HG03378 (cell line): ENCODE measurements at regions not wholly inside any gene's neighbourhood (a gene's known extent, or its start where the extent isn't known, plus 50 kb on each side); places are given as distances from the start of the nearest gene placed in this dataset.
A peak's percentile ranks its signal among the peaks of the same experiment; 100 is the strongest.

Experiments
- ATAC-seq: cut with Tn5 transposase; IDR thresholded peaks from one replicate; pipeline ENCODE4 v1.9.1; 2021; ENCODE audit warnings: mild to moderate bottlenecking, moderate library complexity; ENCODE audit not compliant: unreplicated experiment

GRCh38 chr7:130896051-130896881, 162.3 kb upstream of the KLF14 start:
- ATAC-seq, result no peak

GRCh38 chr7:130896898-130897514, 163.0 kb upstream of the KLF14 start:
- ATAC-seq, result peak; percentile 42

- no peak for ATAC-seq
Measured at GRCh38 chr7:130897515-130898419, 163.8 kb upstream of the KLF14 start.

GRCh38 chr7:130899071-130899560, 165.1 kb upstream of the KLF14 start:
- no peak for ATAC-seq

- no peak for ATAC-seq
Measured at GRCh38 chr7:130899638-130900401, 165.8 kb upstream of the KLF14 start.

DNA sequence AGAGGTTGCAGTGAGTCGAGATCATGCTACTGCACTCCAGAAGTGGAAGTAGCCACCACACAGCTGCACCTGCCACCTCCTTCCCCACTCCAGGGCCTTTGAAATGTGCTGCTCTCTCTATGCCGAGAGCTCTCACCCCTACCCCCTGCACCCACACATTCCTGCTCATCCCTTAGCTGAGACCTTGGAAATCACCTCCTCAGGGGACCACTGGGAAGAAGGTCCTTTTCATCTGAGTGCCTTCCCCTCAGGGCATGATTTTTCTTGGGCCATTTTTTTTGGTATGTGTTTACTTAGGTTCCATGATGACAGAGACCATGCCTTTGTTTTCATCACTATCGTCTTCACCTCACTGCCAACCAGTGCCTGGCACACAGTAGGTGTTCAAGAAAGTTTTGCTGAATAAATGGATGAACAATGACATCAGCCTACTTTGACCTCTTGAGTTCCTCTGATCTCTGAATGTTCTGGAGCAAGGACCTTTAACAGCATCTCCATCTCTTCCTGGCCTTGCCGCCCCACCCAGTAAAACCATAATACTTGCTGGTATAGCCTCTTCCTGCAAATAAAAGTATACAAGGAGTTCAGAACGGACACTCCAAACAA, 166.6 kb upstream of the KLF14 start:
- no peak for ATAC-seq

GRCh38 chr7:130901209-130901783, 167.3 kb upstream of the KLF14 start:
- ATAC-seq, result no peak

- ATAC-seq, result no peak
Measured at GRCh38 chr7:130902755-130903357, 168.8 kb upstream of the KLF14 start.

GRCh38 chr7:130903358-130903974, 169.5 kb upstream of the KLF14 start:
- no peak for ATAC-seq

- ATAC-seq, result no peak
Measured at GRCh38 chr7:130904031-130904757, 170.2 kb upstream of the KLF14 start.

DNA sequence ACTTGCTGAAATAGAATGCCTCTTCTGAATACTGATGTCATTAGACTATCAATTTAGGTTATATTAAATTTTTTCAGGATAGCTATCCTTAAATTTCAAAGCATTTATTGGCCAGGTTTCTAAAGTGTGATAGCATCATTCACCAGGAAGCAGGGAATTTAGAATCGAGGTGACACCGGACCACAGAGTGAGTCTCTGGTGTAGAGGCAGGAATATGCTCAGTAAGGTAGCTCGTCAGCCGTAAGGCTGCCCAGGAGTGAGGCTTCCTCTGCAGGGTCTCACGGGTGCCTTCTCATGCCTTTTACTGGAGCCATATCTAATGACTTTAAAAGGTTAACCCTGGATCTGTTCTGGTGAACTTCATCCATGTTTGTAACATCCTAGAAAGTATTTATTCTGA, 170.8 kb upstream of the KLF14 start:
- ATAC-seq, result no peak

DNA sequence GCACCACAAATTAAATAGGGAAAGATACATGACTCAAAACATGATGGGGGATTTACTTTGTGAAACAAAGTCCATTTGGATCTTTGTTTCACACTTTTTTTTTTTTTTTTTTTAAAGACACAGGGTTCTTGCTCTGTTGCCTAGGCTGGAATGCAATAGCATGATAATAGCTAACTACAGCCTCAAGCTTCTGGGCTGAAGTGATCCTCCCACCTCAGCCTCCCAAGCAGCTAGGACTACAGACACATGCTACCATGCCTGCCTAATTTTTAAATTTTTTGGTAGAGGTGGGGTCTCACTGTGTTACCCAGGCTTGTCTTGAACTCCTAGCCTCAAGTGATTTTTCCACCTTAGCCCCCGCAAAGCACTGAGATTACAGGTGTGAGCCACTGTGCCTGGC, 172.6 kb upstream of the KLF14 start:
- ATAC-seq, result no peak

- no peak for ATAC-seq
Measured at GRCh38 chr7:130907439-130907838, 173.4 kb upstream of the KLF14 start.

- ATAC-seq, result no peak
Measured at GRCh38 chr7:130908345-130909160, 174.5 kb upstream of the KLF14 start.

DNA sequence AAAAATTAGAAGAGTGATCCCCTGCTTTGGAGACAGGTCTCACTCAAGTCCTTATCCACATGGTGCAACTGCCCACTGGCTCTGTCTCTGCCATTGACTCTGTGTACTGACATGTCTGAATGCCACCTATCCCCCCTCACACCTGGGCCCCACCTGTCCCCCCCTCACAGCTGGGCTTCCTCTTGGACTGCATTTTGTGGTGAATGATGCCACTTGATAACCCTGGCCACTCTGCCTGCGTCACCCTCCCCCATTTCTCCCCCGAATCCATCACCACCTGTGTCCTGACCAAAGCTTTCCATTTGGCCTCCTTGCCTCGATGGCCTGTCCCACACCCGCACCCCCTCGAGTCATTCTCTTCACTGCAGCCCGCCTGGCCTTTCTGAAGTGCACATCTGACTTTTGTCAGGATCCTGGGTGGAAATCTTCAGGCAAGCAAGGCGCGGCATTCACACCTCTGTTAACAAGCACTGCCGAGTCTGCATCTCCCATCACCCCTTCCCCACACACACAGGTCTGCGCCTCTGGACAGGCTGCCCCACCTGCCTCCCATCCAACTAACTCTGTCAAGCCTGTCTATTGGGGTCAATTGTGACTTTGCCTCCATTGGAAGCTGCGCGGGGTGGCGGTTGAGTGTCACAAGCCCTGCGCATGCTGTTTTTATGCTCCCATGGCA, 175.3 kb upstream of the KLF14 start:
- ATAC-seq, result no peak

DNA sequence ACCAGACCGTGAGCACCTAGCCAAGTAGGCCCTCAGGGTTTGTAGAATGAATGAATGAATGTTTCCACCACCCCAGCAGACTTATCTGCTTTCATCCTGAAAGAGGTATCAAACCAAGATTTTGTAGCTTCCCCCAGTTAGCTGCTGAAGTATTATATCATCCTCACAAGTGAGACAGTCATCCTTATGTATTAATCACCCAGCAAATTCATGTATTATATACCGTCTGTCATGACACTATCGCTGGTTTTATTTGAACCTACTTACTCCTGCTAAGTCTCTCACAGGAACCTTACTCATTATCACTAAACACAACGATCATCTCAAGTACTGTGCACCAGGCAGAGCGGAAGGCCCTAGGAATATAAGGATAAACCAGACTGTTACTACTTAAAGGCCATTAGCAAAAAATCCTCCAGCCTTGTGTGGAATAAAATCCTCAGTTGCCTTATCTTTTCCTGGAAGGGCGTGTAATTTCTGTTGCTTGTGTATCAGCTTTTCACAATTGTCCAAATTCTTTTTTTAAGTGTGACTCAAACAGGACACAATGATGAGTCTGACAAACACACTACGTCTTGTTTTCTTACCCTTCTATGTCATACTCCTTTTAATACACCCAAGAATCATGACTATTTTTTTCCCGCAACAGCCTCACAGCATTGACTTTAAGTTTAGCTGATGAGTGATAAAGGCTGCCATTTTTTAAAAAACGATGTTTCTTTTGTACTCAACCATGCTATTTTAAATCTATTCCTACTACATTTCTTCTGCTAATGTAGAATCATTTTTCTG, 176.1 kb upstream of the KLF14 start:
- no peak for ATAC-seq
